Breast epithelium (tissue), 4 donors: ENCODE measurements at regions not wholly inside any gene's neighbourhood (a gene's known extent, or its start where the extent isn't known, plus 50 kb on each side); places are given as distances from the start of the nearest gene placed in this dataset.

Source experiments
- DNase-seq, 2 donors: peaks; one replicate each; pipeline ENCODE4 v3.0.0-alpha.2; 2019; ENCODE audit warnings: low spot score in 2 of 2
- H3K27ac ChIP-seq, 2 donors: fragments of 200-600 bp; sonication (generic) in 1 of 2; one replicate each; pipeline ENCODE4 v1.5.1; 2016 to 2019; ENCODE audit warnings: mild to moderate bottlenecking in 1 of 2
- H3K27me3 ChIP-seq, 2 donors: fragments of 200-600 bp; sonication (generic) in 1 of 2; one replicate each; pipeline versions ENCODE4 v1.5.1 to v1.6.0; 2017 to 2019; ENCODE audit warnings: control low read depth in 1 of 2, mild to moderate bottlenecking in 1 of 2
- H3K36me3 ChIP-seq: fragments of 200-600 bp; one replicate; pipeline ENCODE4 v1.5.1; 2019
- H3K4me1 ChIP-seq, 2 donors: fragments of 200-600 bp; sonication (generic); one replicate each; pipeline ENCODE4 v1.5.1; 2016 to 2019; ENCODE audit warnings: control low read depth in 1 of 2
- H3K4me3 ChIP-seq, 3 donors: fragments of 200-600 bp; sonication (generic); 1 replicate in 2 of 3; 2 replicates in 1 of 3; pipeline ENCODE4 v1.5.1; 2016 to 2019; ENCODE audit warnings: mild to moderate bottlenecking in 3 of 3, moderate library complexity in 2 of 3
- H3K9me3 ChIP-seq, 2 donors: fragments of 200-600 bp; sonication (generic) in 1 of 2; one replicate each; pipeline ENCODE4 v1.5.1; 2016 to 2019; ENCODE audit warnings: control low read depth in 1 of 2
- CTCF ChIP-seq, 3 donors: fragments of 450-650 bp; IDR thresholded peaks; one replicate each; pipeline ENCODE4 v1.5.1; 2016 to 2017; ENCODE audit warnings: antibody characterized with exemption in 3 of 3, mild to moderate bottlenecking in 3 of 3, moderate library complexity in 3 of 3
- POLR2A ChIP-seq: fragments of 450-650 bp; IDR thresholded peaks from one replicate; pipeline ENCODE4 v1.6.1; 2016; ENCODE audit warnings: antibody characterized with exemption, mild to moderate bottlenecking, moderate library complexity
- POLR2AphosphoS5 ChIP-seq, 3 donors: sonication (generic); formaldehyde crosslinking; IDR thresholded peaks; one replicate each; pipeline ENCODE4 v1.6.1; 2017; ENCODE audit warnings: antibody characterized with exemption in 3 of 3
- intact Hi-C: fragments of 100-400 bp; cut with DNase I; formaldehyde crosslinking; loops from one replicate; pipeline ENCODE4 v1.15.1; 2023; ENCODE audit warnings: low total_unique reads

- Histone ChIP-seq H3K36me3 (no peaks in the 10 kb centered on the region), H3K27me3 (no peaks in the 10 kb centered on the region), H3K9me3 (peaks cover 0 to 5% of the 10 kb centered on the region in 2 donors), H3K4me1 (no peaks in the 10 kb centered on the region), H3K27ac (no peak overlapping the region), H3K4me3 (no peak overlapping the region)
- no peak for TF ChIP-seq CTCF (IDR thresholded peaks at IDR 0.05)
- no peak for TF ChIP-seq POLR2AphosphoS5 (IDR thresholded peaks at IDR 0.05)
- TF ChIP-seq POLR2A = no peak
- intact Hi-C loops = no loop called here
- DNase-seq = no peak
Measured at GRCh38 chr12:126204326-126204725, 1139.1 kb downstream of the AACS start.

GRCh38 chr12:126210026-126210425 lies 1144.8 kb downstream of the AACS start:
- Histone ChIP-seq H3K36me3 (no peaks in the 10 kb centered on the region), H3K27ac (no peak overlapping the region), H3K9me3 (peaks cover 0 to 5% of the 10 kb centered on the region in 2 donors), H3K4me1 (no peaks in the 10 kb centered on the region), H3K4me3 (no peak overlapping the region), H3K27me3 (no peaks in the 10 kb centered on the region)
- TF ChIP-seq POLR2AphosphoS5 (IDR thresholded peaks at IDR 0.05) (no peak), POLR2A (no peak), CTCF (IDR thresholded peaks at IDR 0.05) (no peak)
- intact Hi-C loops = no loop called here
- no peak for DNase-seq

GRCh38 chr12:126210448-126210847 lies 1145.2 kb downstream of the AACS start:
- no peak for DNase-seq
- H3K27me3 ChIP-seq = no peaks in the 10 kb centered on the region
- no peaks in the 10 kb centered on the region for H3K36me3 ChIP-seq
- TF ChIP-seq CTCF (IDR thresholded peaks at IDR 0.05) = no peak
- TF ChIP-seq POLR2AphosphoS5 (IDR thresholded peaks at IDR 0.05) = no peak
- TF ChIP-seq POLR2A = no peak
- H3K4me3 ChIP-seq = no peak overlapping the region
- intact Hi-C loops = no loop called here
- no peak overlapping the region for H3K27ac ChIP-seq
- H3K4me1 ChIP-seq = no peaks in the 10 kb centered on the region
- H3K9me3 ChIP-seq = peaks cover 0 to 5% of the 10 kb centered on the region in 2 donors

- no peak for TF ChIP-seq POLR2A
- no peak for TF ChIP-seq CTCF (IDR thresholded peaks at IDR 0.05)
- TF ChIP-seq POLR2AphosphoS5 (IDR thresholded peaks at IDR 0.05) = no peak
- DNase-seq = no peak
- Histone ChIP-seq H3K36me3 (no peaks in the 10 kb centered on the region), H3K27me3 (no peaks in the 10 kb centered on the region), H3K9me3 (no peaks in the 10 kb centered on the region), H3K27ac (no peak overlapping the region), H3K4me3 (no peak overlapping the region), H3K4me1 (no peaks in the 10 kb centered on the region)
- intact Hi-C loops = no loop called here
Measured at GRCh38 chr12:126212824-126213223, 1147.6 kb downstream of the AACS start.

GRCh38 chr12:126218697-126219096 lies 1153.5 kb downstream of the AACS start:
- Histone ChIP-seq H3K27ac (no peak overlapping the region), H3K4me3 (no peak overlapping the region), H3K27me3 (no peaks in the 10 kb centered on the region), H3K4me1 (no peaks in the 10 kb centered on the region), H3K36me3 (no peaks in the 10 kb centered on the region), H3K9me3 (peaks cover 0 to 7% of the 10 kb centered on the region in 2 donors)
- intact Hi-C loops = no loop called here
- DNase-seq = no peak
- TF ChIP-seq POLR2AphosphoS5 (IDR thresholded peaks at IDR 0.05) = no peak

- no peaks in the 10 kb centered on the region for H3K36me3 ChIP-seq
- TF ChIP-seq POLR2AphosphoS5 (IDR thresholded peaks at IDR 0.05) (no peak), CTCF (IDR thresholded peaks at IDR 0.05) (no peak), POLR2A (no peak)
- H3K27me3 ChIP-seq = no peaks in the 10 kb centered on the region
- H3K4me3 ChIP-seq = no peak overlapping the region
- no peak overlapping the region for H3K27ac ChIP-seq
- no peak for DNase-seq
- intact Hi-C loops = no loop called here
- H3K4me1 ChIP-seq = no peaks in the 10 kb centered on the region
- peaks cover 0 to 7% of the 10 kb centered on the region in 2 donors for H3K9me3 ChIP-seq
Measured at GRCh38 chr12:126219139-126219538, 1153.9 kb downstream of the AACS start.
